ENCODE measurements at regions not wholly inside any gene's neighbourhood (a gene's known extent, or its start where the extent isn't known, plus 50 kb on each side); places are given as distances from the start of the nearest gene placed in this dataset.
"Not testable (repeated sequence)": the region's sequence is repeated elsewhere in the genome, so short reads cannot be mapped to it uniquely, and the experiment has no call there.

DNA sequence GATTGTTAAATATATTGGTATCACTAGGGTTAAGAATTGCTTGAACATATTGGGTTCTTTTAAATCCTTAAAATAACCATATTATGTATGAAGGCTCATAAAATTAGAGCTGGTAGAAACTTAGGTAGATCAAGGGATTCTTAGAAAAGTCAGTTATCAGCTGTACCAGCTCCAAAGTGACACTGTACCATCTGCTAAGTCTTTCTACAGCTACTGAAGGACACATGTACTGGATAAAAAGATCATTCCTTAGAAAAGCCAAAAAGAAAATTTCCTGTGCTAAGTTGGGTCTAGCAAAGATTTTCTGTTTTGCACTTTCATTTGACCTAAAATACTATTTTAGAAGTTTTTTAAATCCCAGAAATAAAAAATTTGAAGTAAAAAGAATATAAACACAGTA is 130.4 kb downstream of the CD164 start:
- no peak for FAIRE-seq

DNA sequence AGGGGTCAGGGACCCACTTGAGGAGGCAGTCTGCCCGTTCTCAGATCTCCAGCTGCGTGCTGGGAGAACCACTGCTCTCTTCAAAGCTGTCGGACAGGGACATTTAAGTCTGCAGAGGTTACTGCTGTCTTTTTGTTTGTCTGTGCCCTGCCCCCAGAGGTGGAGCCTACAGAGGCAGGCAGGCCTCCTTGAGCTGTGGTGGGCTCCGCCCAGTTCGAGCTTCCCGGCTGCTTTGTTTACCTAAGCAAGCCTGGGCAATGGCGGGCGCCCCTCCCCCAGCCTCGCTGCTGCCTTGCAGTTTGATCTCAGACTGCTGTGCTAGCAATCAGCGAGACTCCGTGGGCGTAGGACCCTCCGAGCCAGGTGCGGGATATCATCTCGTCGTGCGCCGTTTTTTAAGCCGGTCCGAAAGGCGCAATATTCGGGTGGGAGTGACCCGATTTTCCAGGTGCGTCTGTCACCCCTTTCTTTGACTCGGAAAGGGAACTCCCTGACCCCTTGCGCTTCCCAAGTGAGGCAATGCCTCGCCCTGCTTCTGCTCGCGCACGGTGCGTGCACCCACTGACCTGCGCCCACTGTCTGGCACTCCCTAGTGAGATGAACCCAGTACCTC is 131.6 kb downstream of the CD164 start:
- FAIRE-seq; DNase-seq (ENCODE audit: insufficient read length): not testable (repeated sequence)

More for the DNA sequence above, 130.4 kb downstream of the CD164 start:
- DNase-seq (ENCODE audit: insufficient read length), result no peak
- TF ChIP-seq POLR2AphosphoS5 (IDR thresholded peaks at IDR 0.05; ENCODE audit: low read depth, low read length) (no peak), POLR2A (IDR thresholded peaks at IDR 0.05; ENCODE audit: low read depth, low read length) (no peak), TAF1 (IDR thresholded peaks at IDR 0.05; ENCODE audit: borderline replicate concordance, low read depth, low read length) (no peak)

DNA sequence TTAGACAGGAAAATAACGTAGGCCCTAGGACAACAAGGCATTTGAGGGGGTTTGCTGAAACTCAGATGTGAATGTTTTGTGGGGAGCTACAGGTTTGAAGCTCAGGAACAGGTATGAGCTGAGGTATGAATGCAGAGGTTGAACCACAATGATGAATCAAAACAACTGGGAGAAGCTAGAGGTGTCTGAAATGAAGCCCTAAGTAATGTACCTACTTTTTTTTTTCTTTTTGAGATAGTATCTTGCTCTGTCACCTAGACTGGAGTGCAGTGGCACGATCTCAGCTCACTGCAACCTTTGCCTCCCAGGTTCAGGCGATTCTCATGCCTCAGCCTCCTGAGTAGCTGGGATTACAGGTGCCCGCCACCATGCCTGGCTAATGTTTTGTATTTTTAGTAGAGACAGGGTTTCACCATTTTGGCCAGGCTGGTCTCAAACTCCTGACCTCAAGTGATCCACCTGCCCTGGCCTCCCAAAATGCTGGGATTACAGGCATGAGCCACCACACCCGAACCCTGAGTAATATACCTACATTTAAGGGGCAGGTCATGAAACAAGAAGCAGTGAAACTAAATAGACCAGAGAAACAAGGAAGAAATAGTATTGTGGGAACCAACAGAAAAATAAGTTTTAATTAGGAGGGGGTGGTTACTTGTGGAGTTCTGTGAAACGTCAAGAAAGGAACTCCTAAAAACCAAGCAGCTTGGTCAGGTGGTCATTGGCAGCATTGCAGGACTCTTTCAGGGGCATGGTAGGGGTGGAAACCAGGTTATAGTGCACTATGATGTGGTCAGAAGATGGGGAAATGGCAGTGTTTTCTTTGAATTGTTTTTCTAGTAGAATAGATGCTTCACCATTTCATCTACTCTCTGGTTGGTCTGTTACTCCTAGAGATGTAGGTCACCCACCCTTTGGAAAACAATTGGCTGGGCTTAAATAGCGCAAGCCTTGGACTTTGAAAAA is 138.1 kb downstream of the CD164 start:
- TF ChIP-seq TAF1 (IDR thresholded peaks at IDR 0.05; ENCODE audit: borderline replicate concordance, low read depth, low read length) (no peak), POLR2A (IDR thresholded peaks at IDR 0.05; ENCODE audit: low read depth, low read length) (no peak), POLR2AphosphoS5 (IDR thresholded peaks at IDR 0.05; ENCODE audit: low read depth, low read length) (no peak)
- no peak for DNase-seq (ENCODE audit: insufficient read length)
- no peak for FAIRE-seq

DNA sequence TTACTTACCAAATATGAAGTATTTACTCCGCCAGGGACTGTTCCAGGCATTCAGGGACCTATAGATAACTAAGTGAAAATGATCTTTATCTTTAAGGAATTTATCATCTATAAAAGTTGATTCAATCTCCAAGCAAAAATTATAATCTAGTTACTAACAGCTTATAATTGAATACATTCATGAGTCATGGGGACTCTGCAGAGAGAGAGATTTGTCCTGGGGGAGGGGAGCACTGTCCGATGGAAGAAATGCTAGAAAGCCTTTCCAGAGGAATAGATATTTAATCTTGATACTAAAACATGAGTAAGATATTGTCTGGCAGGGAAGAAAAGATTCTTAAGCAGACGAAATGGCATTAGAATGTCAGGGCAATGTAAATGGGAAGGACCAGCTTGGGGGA is 139.3 kb downstream of the CD164 start:
- DNase-seq (ENCODE audit: insufficient read length) (no peak), FAIRE-seq (no peak)
- TF ChIP-seq TAF1 (IDR thresholded peaks at IDR 0.05; ENCODE audit: borderline replicate concordance, low read depth, low read length) (no peak), POLR2A (IDR thresholded peaks at IDR 0.05; ENCODE audit: low read depth, low read length) (no peak), POLR2AphosphoS5 (IDR thresholded peaks at IDR 0.05; ENCODE audit: low read depth, low read length) (no peak)

DNA sequence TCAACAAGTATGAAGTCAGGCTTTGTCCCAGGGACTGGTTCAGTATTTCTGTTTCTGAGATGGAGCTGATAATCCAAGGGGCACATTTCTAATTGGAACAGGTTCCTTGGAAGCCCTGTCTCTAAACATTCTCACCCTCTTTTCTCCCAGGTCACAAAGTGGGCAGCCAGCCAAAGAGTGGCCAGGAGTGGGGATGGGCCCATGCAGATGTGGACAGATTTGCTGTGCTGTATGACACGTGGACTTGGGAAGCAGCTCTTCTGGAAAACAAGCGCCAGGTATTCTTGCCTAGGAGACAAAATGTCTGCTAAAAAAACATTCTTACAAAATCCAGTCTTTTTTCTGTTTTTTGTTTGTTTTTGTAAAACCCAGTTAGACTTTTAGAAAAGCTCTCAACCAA is 140.2 kb downstream of the CD164 start:
- TF ChIP-seq TAF1 (IDR thresholded peaks at IDR 0.05; ENCODE audit: borderline replicate concordance, low read depth, low read length) (no peak), POLR2AphosphoS5 (IDR thresholded peaks at IDR 0.05; ENCODE audit: low read depth, low read length) (no peak), POLR2A (IDR thresholded peaks at IDR 0.05; ENCODE audit: low read depth, low read length) (no peak)
- FAIRE-seq (no peak), DNase-seq (ENCODE audit: insufficient read length) (no peak)

DNA sequence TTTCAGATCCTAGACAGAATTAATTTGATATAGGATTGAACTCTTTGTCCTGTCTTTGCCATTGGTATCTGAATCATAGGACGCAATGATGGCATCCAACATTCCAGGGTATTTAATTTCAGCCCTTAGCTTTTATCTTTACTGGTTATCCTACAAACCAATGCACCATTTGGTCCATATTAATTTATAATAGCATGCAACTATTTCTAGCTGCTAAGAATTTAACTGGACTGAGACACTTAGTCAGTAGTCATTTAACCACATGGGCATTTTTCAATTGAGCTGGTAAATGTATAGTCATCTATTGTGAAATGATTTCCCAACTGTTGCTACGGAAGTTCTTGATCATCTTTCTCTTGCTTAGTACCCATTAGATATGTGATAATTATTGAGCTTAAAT is 141.1 kb downstream of the CD164 start:
- no peak for FAIRE-seq
- TF ChIP-seq TAF1 (IDR thresholded peaks at IDR 0.05; ENCODE audit: borderline replicate concordance, low read depth, low read length) (no peak), POLR2AphosphoS5 (IDR thresholded peaks at IDR 0.05; ENCODE audit: low read depth, low read length) (no peak), POLR2A (IDR thresholded peaks at IDR 0.05; ENCODE audit: low read depth, low read length) (no peak)
- no peak for DNase-seq (ENCODE audit: insufficient read length)

DNA sequence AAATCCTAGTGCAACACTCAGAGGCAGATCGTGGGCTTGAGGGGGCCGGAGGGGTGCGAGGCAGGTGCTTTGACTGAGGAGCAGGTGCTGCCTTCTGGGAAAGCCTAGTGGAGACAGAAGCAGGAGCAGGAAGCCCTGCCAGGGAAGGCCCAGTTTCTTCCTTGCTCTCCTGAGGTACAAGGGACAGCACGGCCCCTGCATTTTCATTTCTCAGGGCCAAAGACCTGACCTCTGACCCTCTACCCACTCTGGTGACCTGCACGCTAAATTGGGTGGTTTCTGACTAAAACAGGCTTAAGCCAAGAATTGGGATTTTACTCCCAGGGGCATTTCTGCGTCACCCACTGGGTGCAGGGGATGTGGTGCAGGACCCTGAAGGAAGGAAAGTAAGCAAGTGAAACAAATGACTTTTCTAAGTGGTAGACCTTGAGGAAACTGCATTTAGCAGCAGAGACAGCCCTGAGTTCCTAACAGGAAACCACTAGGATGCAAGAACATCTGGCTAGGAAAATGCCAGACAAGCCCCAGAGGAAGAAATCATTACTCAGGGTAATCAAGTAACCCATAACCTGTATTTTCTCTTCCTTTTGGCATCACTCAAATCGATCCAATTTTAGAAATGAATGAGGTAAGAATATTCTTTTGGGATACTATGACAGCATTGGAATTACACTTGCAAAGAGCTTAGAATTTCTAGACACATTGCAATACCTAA is 141.7 kb downstream of the CD164 start:
- DNase-seq (ENCODE audit: insufficient read length) (no peak), FAIRE-seq (no peak)
- TF ChIP-seq POLR2A (IDR thresholded peaks at IDR 0.05; ENCODE audit: low read depth, low read length) (no peak), TAF1 (IDR thresholded peaks at IDR 0.05; ENCODE audit: borderline replicate concordance, low read depth, low read length) (no peak), POLR2AphosphoS5 (IDR thresholded peaks at IDR 0.05; ENCODE audit: low read depth, low read length) (no peak)

DNA sequence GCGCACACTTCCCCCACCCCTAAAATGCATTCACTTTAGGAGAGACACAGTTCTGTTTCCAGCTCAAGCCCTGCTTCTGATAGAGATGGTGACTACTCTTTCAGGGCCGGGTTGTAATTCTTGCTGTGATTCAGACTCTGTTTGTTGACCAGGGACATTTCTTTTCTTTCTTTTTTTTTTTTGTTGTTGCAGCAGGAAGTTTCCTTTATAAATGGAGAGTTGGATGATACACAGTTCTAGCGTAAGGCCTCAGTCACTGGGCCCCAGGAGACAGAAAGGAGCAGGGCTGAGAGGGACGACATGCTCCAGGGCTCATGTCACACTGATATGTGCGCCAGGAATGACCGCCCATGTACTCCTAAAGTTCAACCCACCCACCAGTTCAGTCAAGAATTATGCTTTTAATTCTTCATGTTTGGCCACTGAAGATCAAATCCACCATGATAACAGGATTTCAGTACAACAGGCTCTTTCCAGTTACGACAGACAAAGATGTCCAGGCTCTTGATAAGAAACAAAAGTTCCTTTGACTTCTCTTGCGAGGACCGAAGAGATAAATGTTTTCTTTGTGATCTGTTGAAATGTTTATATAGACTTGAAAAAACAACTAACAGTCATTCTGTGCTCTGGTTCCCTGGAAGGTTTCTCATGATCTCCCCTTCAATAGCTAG is 142.5 kb downstream of the CD164 start:
- FAIRE-seq, result no peak
- TF ChIP-seq POLR2A (IDR thresholded peaks at IDR 0.05; ENCODE audit: low read depth, low read length) (no peak), TAF1 (IDR thresholded peaks at IDR 0.05; ENCODE audit: borderline replicate concordance, low read depth, low read length) (no peak), POLR2AphosphoS5 (IDR thresholded peaks at IDR 0.05; ENCODE audit: low read depth, low read length) (no peak)
- DNase-seq (ENCODE audit: insufficient read length), result no peak

DNA sequence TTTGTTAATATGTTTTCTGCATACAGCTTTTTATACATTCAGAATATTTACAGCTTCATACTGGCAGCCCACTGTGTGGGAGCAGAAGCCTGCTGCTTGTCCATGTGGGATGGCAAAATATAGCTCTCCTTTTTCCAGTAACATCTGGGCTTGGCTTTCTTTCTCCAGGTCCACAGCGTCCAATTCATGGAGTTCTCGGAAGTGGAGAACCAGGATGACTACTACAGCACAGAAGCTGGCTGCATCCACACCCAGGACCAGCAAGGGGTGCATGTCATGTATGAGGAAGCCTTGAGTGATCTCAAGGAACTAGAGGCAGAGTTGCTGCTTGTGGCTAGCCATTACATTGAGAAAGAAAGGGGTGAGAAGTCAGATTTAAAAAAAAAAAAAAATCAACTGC is 143.1 kb downstream of the CD164 start:
- TF ChIP-seq TAF1 (IDR thresholded peaks at IDR 0.05; ENCODE audit: borderline replicate concordance, low read depth, low read length) (no peak), POLR2A (IDR thresholded peaks at IDR 0.05; ENCODE audit: low read depth, low read length) (no peak), POLR2AphosphoS5 (IDR thresholded peaks at IDR 0.05; ENCODE audit: low read depth, low read length) (no peak)
- no peak for FAIRE-seq
- no peak for DNase-seq (ENCODE audit: insufficient read length)

DNA sequence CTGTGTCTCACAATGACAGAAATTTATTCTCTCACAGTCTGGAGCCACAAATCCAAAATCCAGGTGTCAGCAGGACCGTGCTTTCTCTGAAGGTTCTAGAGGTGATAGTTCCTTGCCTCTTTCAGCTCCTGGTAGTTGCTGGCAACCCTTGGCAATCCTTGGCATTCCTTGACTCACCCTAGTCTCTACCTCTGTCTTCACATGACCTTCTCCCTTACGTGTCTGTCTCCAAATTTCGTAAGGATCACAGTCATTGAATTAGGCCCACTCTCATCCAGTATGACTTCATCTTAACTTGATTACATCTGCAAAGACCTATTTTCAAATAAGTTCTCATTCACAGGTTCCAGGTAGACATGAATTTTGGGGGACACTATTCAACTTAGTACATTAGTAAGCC is 143.1 kb downstream of the CEP57L1 start:
- no peak for FAIRE-seq

DNA sequence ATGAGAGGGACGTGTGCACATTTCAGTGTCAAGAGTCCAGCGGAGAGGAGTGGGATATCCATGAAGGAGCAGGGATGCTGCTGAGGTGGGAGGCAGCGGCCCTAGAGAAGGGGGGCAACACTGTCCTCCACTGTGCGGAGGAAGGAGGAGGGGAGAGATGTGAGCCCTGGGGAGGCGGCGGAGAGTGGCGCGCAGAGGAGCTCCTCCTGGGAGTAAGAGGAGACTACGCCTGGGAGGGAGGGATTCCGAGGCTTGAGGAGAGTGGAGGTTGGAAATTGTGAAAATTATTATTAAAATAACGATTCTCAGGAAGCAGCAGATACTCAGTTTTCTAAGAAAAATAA is 142.7 kb downstream of the CEP57L1 start:
- FAIRE-seq, result no peak
- DNase-seq (ENCODE audit: insufficient read length), result no peak
- TF ChIP-seq POLR2AphosphoS5 (IDR thresholded peaks at IDR 0.05; ENCODE audit: low read depth, low read length) (no peak), POLR2A (IDR thresholded peaks at IDR 0.05; ENCODE audit: low read depth, low read length) (no peak), TAF1 (IDR thresholded peaks at IDR 0.05; ENCODE audit: borderline replicate concordance, low read depth, low read length) (no peak)

More for the DNA sequence above, 143.1 kb downstream of the CEP57L1 start:
- TF ChIP-seq POLR2AphosphoS5 (IDR thresholded peaks at IDR 0.05; ENCODE audit: low read depth, low read length) (no peak), TAF1 (IDR thresholded peaks at IDR 0.05; ENCODE audit: borderline replicate concordance, low read depth, low read length) (no peak), POLR2A (IDR thresholded peaks at IDR 0.05; ENCODE audit: low read depth, low read length) (no peak)
- no peak for DNase-seq (ENCODE audit: insufficient read length)

Data from GM12892 (cell line).